GM23248 (cell line): ENCODE measurements at regions not wholly inside any gene's neighbourhood (a gene's known extent, or its start where the extent isn't known, plus 50 kb on each side); places are given as distances from the start of the nearest gene placed in this dataset.

ENCODE experiments used
- DNase-seq: peaks from one replicate; pipeline ENCODE4 v3.0.0-alpha.2; 2015
- H2AFZ ChIP-seq: fragments of 200-600 bp; sonication (generic); 2 replicates; pipeline ENCODE4 v1.6.1; 2016; ENCODE audit warnings: antibody characterized with exemption
- H3F3A ChIP-seq: fragments of 200-600 bp; sonication (generic); 2 replicates; pipeline ENCODE4 v1.6.1; 2016; ENCODE audit warnings: mild to moderate bottlenecking, antibody characterized with exemption, mixed run types; ENCODE audit not compliant: insufficient read depth
- H3K27ac ChIP-seq: fragments of 200-600 bp; sonication (generic); 2 replicates; pipeline ENCODE4 v1.5.1; 2016; ENCODE audit warnings: mild to moderate bottlenecking
- H3K27me3 ChIP-seq: fragments of 200-600 bp; sonication (generic); replicated peaks from 2 replicates; pipeline ENCODE4 v1.6.1; 2016; ENCODE audit warnings: mild to moderate bottlenecking; ENCODE audit not compliant: insufficient read depth
- H3K36me3 ChIP-seq: fragments of 200-600 bp; sonication (generic); 2 replicates; pipeline ENCODE4 v1.6.1; 2016; ENCODE audit warnings: low read depth, mild to moderate bottlenecking
- H3K4me1 ChIP-seq: fragments of 200-600 bp; sonication (generic); 2 replicates; pipeline ENCODE4 v1.6.1; 2016; ENCODE audit warnings: mild to moderate bottlenecking; ENCODE audit not compliant: insufficient read depth
- H3K4me2 ChIP-seq: fragments of 200-600 bp; sonication (generic); one replicate; pipeline ENCODE4 v1.6.1; 2016; ENCODE audit warnings: mild to moderate bottlenecking; ENCODE audit not compliant: unreplicated experiment
- H3K4me3 ChIP-seq: fragments of 200-600 bp; sonication (generic); 2 replicates; pipeline ENCODE4 v1.5.1; 2016; ENCODE audit warnings: mild to moderate bottlenecking
- H3K79me2 ChIP-seq: fragments of 200-600 bp; sonication (generic); 2 replicates; pipeline ENCODE4 v1.6.1; 2016; ENCODE audit warnings: mild to moderate bottlenecking; ENCODE audit not compliant: insufficient read depth
- H3K9ac ChIP-seq: fragments of 200-600 bp; sonication (generic); 2 replicates; pipeline ENCODE4 v1.6.1; 2016; ENCODE audit warnings: mild to moderate bottlenecking
- H3K9me2 ChIP-seq: fragments of 200-600 bp; sonication (generic); 2 replicates; pipeline ENCODE4 v1.6.1; 2016; ENCODE audit warnings: mixed run types, mild to moderate bottlenecking, moderate library complexity; ENCODE audit not compliant: insufficient read depth
- H3K9me3 ChIP-seq: fragments of 200-600 bp; sonication (generic); one replicate; pipeline ENCODE4 v1.6.1; 2017; ENCODE audit warnings: low read depth
- H4K20me1 ChIP-seq: fragments of 200-600 bp; sonication (generic); 2 replicates; pipeline ENCODE4 v1.6.0; 2016; ENCODE audit not compliant: insufficient read depth
- EZH2 ChIP-seq: fragments of 200-600 bp; sonication (generic); IDR thresholded peaks from 2 replicates; pipeline ENCODE4 v1.6.1; 2018; ENCODE audit warnings: antibody characterized with exemption, mild to moderate bottlenecking; ENCODE audit not compliant: insufficient read depth, poor library complexity, severe bottlenecking
- EZH2phosphoT487 ChIP-seq: fragments of 200-600 bp; sonication (generic); IDR thresholded peaks from 2 replicates; pipeline ENCODE4 v1.6.1; 2018; ENCODE audit warnings: antibody characterized with exemption, moderate library complexity, mild to moderate bottlenecking, low read depth; ENCODE audit not compliant: insufficient read depth
- WGBS, 2 experiments: methylation state at CpG; one replicate each; pipeline ENCODE4 v1.1.6; 2015 to 2017; ENCODE audit warnings: low lambda C conversion rate in 2 of 2, low coverage in 1 of 2; ENCODE audit errors: missing lambda C conversion rate in 2 of 2; 5-methylcytosine and 5-hydroxymethylcytosine counted together
- in situ Hi-C: fragments of 300-500 bp; cut with MboI; formaldehyde crosslinking; loops from 2 replicates; pipeline ENCODE4 v1.15.0; 2020

DNA sequence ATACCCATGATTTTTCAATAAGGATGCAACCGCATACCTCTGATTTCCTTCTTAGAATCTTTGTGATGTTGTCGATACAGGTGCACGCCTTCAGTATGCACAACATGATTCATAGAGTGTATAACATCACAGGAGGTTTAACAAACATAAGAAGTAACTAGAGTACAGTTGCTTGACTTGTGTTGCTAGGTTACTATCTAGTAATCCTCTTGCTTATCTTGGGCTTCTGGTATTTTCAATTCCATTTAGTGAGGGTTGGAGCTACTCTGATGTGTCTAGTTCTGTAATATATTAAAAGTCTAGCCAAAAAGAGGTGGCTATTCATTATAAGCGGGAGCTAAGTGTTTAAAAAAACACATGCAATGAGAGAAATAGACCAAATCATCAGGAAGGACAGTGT lies 85.5 kb upstream of the TENT5A start:
- no peak for DNase-seq
- 95 to 97% methylated on average over 4 of the region's 4 CpGs for WGBS, 2 experiments
- H3K9me3 ChIP-seq, result no peaks in the 10 kb centered on the region
- H3K79me2 ChIP-seq, result no peaks in the 10 kb centered on the region
- H3K9ac ChIP-seq, result no peak overlapping the region
- no peaks in the 10 kb centered on the region for H4K20me1 ChIP-seq
- no peaks in the 10 kb centered on the region for H3K27me3 ChIP-seq
- no peak overlapping the region for H3K27ac ChIP-seq
- H3K36me3 ChIP-seq, result no peaks in the 10 kb centered on the region
- no peak overlapping the region for H3K4me2 ChIP-seq
- peaks cover 16% of the 10 kb centered on the region for H3F3A ChIP-seq
- no peaks in the 10 kb centered on the region for H3K9me2 ChIP-seq
- TF ChIP-seq EZH2 (no peak), EZH2phosphoT487 (no peak)
- no peak overlapping the region for H2AFZ ChIP-seq
- in situ Hi-C loops, result no loop called here
- peaks cover 22% of the 10 kb centered on the region for H3K4me1 ChIP-seq
- no peak overlapping the region for H3K4me3 ChIP-seq

DNA sequence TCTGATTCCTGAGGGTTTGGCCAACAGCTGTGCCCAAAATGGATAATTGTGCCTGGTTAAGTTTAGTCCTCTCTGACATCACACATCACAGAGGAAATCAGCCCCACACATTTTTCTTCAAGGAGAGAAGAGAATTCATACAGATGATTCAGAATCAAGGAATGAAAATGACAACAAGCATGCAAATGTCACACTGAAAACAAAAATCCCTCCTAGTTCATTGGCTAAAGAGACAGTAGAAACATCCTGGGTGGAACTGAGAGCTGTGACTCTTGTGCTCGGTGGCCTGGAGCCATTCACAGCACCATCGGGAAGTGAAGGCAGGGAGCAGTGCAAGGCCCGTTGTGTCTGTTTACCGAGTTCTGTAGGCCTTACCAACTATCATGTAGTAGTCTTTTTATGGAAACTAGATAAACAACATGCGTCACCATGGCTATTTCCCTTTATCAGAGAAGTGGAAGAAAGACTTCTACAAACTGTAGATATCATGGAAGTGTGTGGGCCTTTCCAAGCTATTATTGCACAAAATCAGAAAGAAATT lies 81.7 kb upstream of the TENT5A start:
- Histone ChIP-seq H3K4me3 (0 out of 2 replicates have a peak overlapping the region, but pooled peaks have one; percentile 2), H3K4me2 (peak overlapping the region; percentile 26), H4K20me1 (no peaks in the 10 kb centered on the region), H3F3A (peaks cover 16% of the 10 kb centered on the region), H3K27me3 (no peaks in the 10 kb centered on the region), H3K79me2 (no peaks in the 10 kb centered on the region), H3K9ac (no peak overlapping the region), H3K9me3 (no peaks in the 10 kb centered on the region), H2AFZ (peak overlapping the region; percentile 71), H3K9me2 (no peaks in the 10 kb centered on the region), H3K36me3 (no peaks in the 10 kb centered on the region), H3K4me1 (peaks cover 17% of the 10 kb centered on the region), H3K27ac (peak overlapping the region; percentile 69)
- DNase-seq, result peak; percentile 77
- no peak for TF ChIP-seq EZH2
- TF ChIP-seq EZH2phosphoT487, result no peak
- in situ Hi-C loops, result no loop called here
- WGBS, 2 experiments, result 25 to 32% methylated on average over 5 of the region's 5 CpGs

DNA sequence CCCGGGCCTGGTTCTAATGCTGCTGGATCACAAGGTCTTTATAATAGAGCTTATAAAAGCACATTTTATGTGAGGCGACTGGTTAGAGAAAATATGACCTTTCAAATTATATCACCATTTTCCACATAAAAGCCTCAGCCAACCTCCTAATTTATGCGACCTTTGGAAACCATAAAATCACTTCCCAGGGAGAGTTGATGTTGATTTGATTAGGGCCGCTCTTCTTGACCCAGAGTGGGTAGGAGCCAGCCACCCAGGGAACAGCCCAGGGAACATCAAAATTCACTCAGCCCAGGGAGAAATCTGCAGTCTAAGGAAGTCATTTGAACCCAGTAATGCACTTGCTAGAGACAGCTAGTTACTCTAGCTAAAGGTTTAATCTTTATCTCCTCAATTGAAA lies 79.8 kb upstream of the TENT5A start:
- H3K27ac ChIP-seq, result no peak overlapping the region

DNA sequence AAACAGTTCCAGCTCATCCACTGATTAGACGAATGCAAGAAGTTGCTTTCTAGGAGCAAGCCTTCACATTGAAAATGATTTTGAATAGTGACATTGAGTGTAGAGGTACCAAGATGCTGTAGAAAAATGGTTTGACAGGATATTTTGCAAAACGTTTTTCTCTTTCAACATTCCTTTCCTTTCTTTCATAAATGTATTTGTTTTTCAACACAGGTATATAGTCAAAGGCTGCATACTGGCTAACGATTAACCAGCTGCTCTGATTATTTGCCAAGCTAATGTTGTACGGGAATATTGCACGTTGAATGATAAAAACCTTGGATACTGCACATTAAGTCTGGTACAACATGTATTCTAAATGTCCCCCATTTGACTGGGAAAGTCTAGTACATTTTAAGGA lies 78.8 kb upstream of the TENT5A start:
- H2AFZ ChIP-seq, result no peak overlapping the region
- no peaks in the 10 kb centered on the region for H3K9me3 ChIP-seq
- H4K20me1 ChIP-seq, result no peaks in the 10 kb centered on the region
- no peaks in the 10 kb centered on the region for H3K27me3 ChIP-seq
- in situ Hi-C loops, result no loop called here
- H3K4me1 ChIP-seq, result peaks cover 17% of the 10 kb centered on the region
- H3K4me2 ChIP-seq, result no peak overlapping the region
- peaks cover 16% of the 10 kb centered on the region for H3F3A ChIP-seq
- no peak overlapping the region for H3K9ac ChIP-seq
- no peak overlapping the region for H3K27ac ChIP-seq
- H3K36me3 ChIP-seq, result no peaks in the 10 kb centered on the region
- 78% methylated on average over 5 of the region's 5 CpGs for WGBS, 2 experiments
- H3K79me2 ChIP-seq, result no peaks in the 10 kb centered on the region
- no peak for TF ChIP-seq EZH2phosphoT487
- TF ChIP-seq EZH2, result no peak
- DNase-seq, result no peak
- H3K4me3 ChIP-seq, result no peak overlapping the region
- no peaks in the 10 kb centered on the region for H3K9me2 ChIP-seq

More for the DNA sequence above, 79.8 kb upstream of the TENT5A start:
- Histone ChIP-seq H3K9ac (no peak overlapping the region), H3K4me1 (peaks cover 17% of the 10 kb centered on the region), H4K20me1 (no peaks in the 10 kb centered on the region), H3K4me3 (no peak overlapping the region), H3K9me2 (no peaks in the 10 kb centered on the region), H3K4me2 (no peak overlapping the region), H3F3A (peaks cover 16% of the 10 kb centered on the region), H2AFZ (no peak overlapping the region), H3K27me3 (no peaks in the 10 kb centered on the region), H3K79me2 (no peaks in the 10 kb centered on the region), H3K9me3 (no peaks in the 10 kb centered on the region), H3K36me3 (no peaks in the 10 kb centered on the region)
- in situ Hi-C loops, result no loop called here
- no peak for DNase-seq
- TF ChIP-seq EZH2, result no peak
- TF ChIP-seq EZH2phosphoT487, result no peak
- WGBS, 2 experiments, result 91 to 94% methylated on average over 4 of the region's 4 CpGs

DNA sequence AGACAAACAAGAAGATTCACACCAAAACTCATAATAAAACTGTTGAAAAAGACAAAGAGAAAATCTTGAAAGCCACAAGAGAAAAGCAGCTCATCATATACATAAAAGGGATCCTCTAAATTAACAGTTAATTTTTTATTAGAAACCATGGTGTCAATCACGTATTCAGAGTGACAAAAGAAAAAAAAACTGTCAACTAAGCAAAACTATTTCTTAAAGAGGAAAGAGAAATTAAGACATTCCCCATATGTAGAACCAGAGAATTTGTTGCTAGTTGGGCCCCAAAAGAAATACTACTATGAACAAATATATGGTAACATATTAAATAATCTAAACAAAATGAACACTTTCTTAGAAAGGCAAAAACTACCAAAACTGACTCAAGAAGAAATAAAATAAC lies 74.3 kb upstream of the TENT5A start:
- Histone ChIP-seq H2AFZ (no peak overlapping the region), H3K4me1 (no peaks in the 10 kb centered on the region), H3K27ac (no peak overlapping the region), H3K4me2 (no peak overlapping the region), H3F3A (no peaks in the 10 kb centered on the region), H3K9ac (no peak overlapping the region), H3K27me3 (no peaks in the 10 kb centered on the region), H3K9me3 (no peaks in the 10 kb centered on the region), H3K9me2 (no peaks in the 10 kb centered on the region), H3K36me3 (no peaks in the 10 kb centered on the region), H4K20me1 (no peaks in the 10 kb centered on the region), H3K4me3 (no peak overlapping the region), H3K79me2 (no peaks in the 10 kb centered on the region)
- no peak for TF ChIP-seq EZH2
- no peak for TF ChIP-seq EZH2phosphoT487
- no peak for DNase-seq
- in situ Hi-C loops, result no loop called here
- WGBS, 2 experiments, result 25 to 26% methylated on average over 1 of the region's 1 CpG
